ENCODE measurements at regions not wholly inside any gene's neighbourhood (a gene's known extent, or its start where the extent isn't known, plus 50 kb on each side); places are given as distances from the start of the nearest gene placed in this dataset.
A peak's percentile ranks its signal among the peaks of the same experiment; 100 is the strongest.

DNA sequence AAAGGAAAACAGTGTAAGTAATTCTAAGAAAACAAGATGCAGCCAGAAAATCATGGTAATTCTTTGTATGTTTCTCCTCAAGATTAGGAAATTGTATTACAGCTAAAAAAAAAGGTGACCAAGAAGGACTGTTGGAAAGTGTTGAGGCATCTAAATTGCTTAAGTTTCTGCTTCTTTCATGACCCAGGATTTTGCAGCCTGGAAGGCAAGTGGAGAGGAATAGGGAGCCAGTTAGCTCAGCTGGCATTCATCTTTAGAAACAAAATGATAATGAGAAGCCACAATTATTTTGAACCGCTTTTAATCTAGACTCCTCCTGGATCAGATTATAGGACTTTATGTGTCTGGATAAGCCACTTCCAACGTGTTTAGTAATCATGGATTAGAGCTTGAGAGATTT lies 56.8 kb upstream of the TMEM229A start:
- TF ChIP-seq Cebpa-rat (IDR thresholded peaks at IDR 0.05) = no peak
- no peak overlapping the region for H3K27ac ChIP-seq
- peaks cover 0 to 2% (median 0%) of the 10 kb centered on the region in 10 experiments; a peak in 3 of 20 replicates for H3K4me1 ChIP-seq
- no peak overlapping the region for H3K9ac ChIP-seq
- no peaks in the 10 kb centered on the region for H3K36me3 ChIP-seq
- H3K27me3 ChIP-seq = no peaks in the 10 kb centered on the region
- H4K20me1 ChIP-seq = no peaks in the 10 kb centered on the region
- no peak overlapping the region for H3K4me2 ChIP-seq
- H3K9me3 ChIP-seq (replicated peaks in 1 of 11) = 0 out of 22 replicates have a peak, but pooled peaks cover 0 to 5% (median 0%) of the 10 kb centered on the region in 11 experiments
- no peak overlapping the region for H3K4me3 ChIP-seq

DNA sequence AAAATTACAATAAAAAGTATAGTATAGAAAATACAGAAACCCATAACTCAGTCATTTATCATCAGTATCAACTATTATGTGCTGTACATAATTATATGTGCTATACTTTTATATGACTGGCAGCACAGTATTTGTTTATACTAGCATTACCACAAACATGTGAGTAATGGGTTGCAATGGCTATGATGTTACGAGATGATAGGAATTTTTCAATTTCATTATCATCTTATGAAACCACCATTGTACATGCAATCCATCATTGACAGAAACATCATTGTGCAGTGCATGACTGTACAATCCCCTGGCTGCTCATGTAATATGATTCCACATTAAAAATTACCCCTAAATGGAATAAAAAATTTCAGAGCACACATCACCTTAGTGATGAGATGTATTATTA lies 55.7 kb upstream of the TMEM229A start:
- no peaks in the 10 kb centered on the region for H3K36me3 ChIP-seq
- peaks cover 0 to 13% (median 7%) of the 10 kb centered on the region in 10 experiments; a peak in 11 of 20 replicates for H3K4me1 ChIP-seq
- H4K20me1 ChIP-seq = no peaks in the 10 kb centered on the region
- no peak overlapping the region for H3K4me3 ChIP-seq
- H3K27me3 ChIP-seq = no peaks in the 10 kb centered on the region
- H3K9ac ChIP-seq = no peak overlapping the region
- H3K9me3 ChIP-seq (replicated peaks in 1 of 11) = 0 out of 22 replicates have a peak, but pooled peaks cover 0 to 5% (median 0%) of the 10 kb centered on the region in 11 experiments
- no peak overlapping the region for H3K27ac ChIP-seq
- TF ChIP-seq Cebpa-rat (IDR thresholded peaks at IDR 0.05) = no peak
- no peak overlapping the region for H3K4me2 ChIP-seq

DNA sequence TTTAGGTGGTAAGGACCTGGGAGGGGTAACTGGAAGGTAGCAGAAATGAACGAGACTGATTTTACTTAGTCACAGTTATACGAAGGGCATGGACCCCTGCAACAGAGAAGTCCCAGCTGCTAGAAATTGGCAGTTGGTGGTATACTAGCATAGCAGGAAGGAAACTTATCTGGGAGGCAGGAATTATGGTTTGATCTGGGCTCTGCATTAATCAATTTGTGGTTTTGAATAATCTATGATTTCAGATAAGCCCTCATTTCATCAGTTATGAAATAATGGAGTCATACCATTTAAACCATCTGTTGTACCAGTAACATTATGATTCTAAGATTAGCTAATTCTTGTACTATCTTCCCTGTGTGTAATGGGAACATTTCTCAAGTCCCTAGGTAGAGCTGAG lies 54.0 kb upstream of the TMEM229A start:
- no peak for TF ChIP-seq Cebpa-rat (IDR thresholded peaks at IDR 0.05)
- H3K4me1 ChIP-seq = peaks cover 0 to 20% (median 10%) of the 10 kb centered on the region in 10 experiments; a peak in 11 of 20 replicates
- H4K20me1 ChIP-seq = no peaks in the 10 kb centered on the region
- H3K9ac ChIP-seq = no peak overlapping the region
- H3K36me3 ChIP-seq = no peaks in the 10 kb centered on the region
- no peak overlapping the region for H3K27ac ChIP-seq
- peaks cover 0 to 10% (median 0%) of the 10 kb centered on the region in 11 experiments; a peak in 2 of 22 replicates for H3K9me3 ChIP-seq (replicated peaks in 1 of 11)
- H3K27me3 ChIP-seq = no peaks in the 10 kb centered on the region
- no peak overlapping the region for H3K4me3 ChIP-seq
- H3K4me2 ChIP-seq = no peak overlapping the region

DNA sequence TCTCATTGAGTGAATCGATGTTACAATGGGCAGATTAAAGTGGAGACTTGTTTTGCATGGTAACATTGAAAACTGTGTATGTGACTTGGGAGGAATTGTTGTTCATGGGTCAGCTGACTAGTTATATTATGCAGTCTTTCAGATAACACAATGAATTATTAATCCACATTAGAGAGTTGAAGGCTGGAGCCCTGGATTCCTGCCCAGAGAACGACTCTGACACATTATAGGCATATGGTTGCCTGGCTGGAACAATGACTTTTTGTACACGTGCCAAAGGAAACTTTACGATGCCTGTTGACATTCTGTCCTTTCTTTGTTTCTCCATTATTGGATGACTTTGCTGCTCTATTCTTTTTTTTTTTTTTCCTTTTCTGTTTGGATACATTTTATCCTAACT lies 52.3 kb upstream of the TMEM229A start:
- no peak overlapping the region for H3K4me3 ChIP-seq
- peaks cover 0 to 20% (median 10%) of the 10 kb centered on the region in 10 experiments; a peak in 11 of 20 replicates for H3K4me1 ChIP-seq
- no peaks in the 10 kb centered on the region for H3K36me3 ChIP-seq
- no peak for TF ChIP-seq Cebpa-rat (IDR thresholded peaks at IDR 0.05)
- H3K4me2 ChIP-seq = no peak overlapping the region
- H3K9ac ChIP-seq = no peak overlapping the region
- no peaks in the 10 kb centered on the region for H3K27me3 ChIP-seq
- no peak overlapping the region for H3K27ac ChIP-seq
- no peaks in the 10 kb centered on the region for H4K20me1 ChIP-seq
- peaks cover 0 to 10% (median 0%) of the 10 kb centered on the region in 11 experiments; a peak in 2 of 22 replicates for H3K9me3 ChIP-seq (replicated peaks in 1 of 11)

DNA sequence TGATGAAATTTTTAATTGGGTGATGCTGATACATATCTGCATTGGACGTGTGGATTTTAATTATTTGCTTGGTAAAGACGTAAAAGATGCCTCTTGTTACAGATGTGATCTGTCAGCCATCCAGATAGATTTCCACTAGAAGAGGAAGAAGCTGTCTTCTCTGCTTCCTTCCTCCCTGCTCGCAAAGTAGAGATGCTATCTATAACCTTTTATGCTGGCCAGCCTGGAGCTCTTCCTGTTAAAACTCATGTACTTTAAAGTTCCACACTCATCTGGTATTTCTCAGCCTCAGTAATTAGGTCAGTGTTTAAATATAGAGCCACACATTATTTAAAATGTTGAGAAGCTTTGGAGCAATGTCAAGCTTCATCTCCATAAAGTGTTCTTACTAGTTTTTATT lies 51.2 kb upstream of the TMEM229A start:
- no peak for TF ChIP-seq Cebpa-rat (IDR thresholded peaks at IDR 0.05)
- Histone ChIP-seq H3K4me1 (peaks cover 0 to 20% (median 10%) of the 10 kb centered on the region in 10 experiments; a peak in 11 of 20 replicates), H3K27ac (no peak overlapping the region), H3K4me2 (peak overlapping the region in 7 of 11 experiments; percentile 14 to 57 (median 44); a peak in 11 of 22 replicates), H4K20me1 (no peaks in the 10 kb centered on the region), H3K9ac (no peak overlapping the region), H3K9me3 (replicated peaks in 1 of 11) (peaks cover 0 to 10% (median 0%) of the 10 kb centered on the region in 11 experiments; a peak in 2 of 22 replicates), H3K36me3 (no peaks in the 10 kb centered on the region), H3K4me3 (no peak overlapping the region), H3K27me3 (no peaks in the 10 kb centered on the region)
